K562 (cell line): ENCODE measurements at regions not wholly inside any gene's neighbourhood (a gene's known extent, or its start where the extent isn't known, plus 50 kb on each side); places are given as distances from the start of the nearest gene placed in this dataset.

ENCODE experiments used
- ATAC-seq: fragments of 200-7000 bp; cut with Tn5 transposase; 3 replicates; pipeline ENCODE4 v1.9.1; 2020; ENCODE audit warnings: moderate library complexity
- BruUV-seq: library from RNA; stranded (reverse); fragments of 400-500 nt; replicated peaks from 2 replicates; lab custom pipeline; 2021; lab: Mats Ljungman, UMichigan
- CTCF ChIA-PET: fragments of 300-600 bp; formaldehyde crosslinking; extraction: SDS; loops from one replicate; lab custom pipeline; 2021; ENCODE audit warnings: low intra/inter-chr PET ratio; lab: Yijun Ruan, JAX
- POLR2A ChIA-PET: fragments of 300-600, 350-650 bp; sonication (Branson Sonifier 250); formaldehyde crosslinking; extraction: SDS; loops from one replicate; lab custom pipeline; 2021; ENCODE audit warnings: antibody characterized with exemption, inconsistent platforms; lab: Yijun Ruan, JAX
- DNase-seq, 4 experiments: peaks; one replicate each; pipeline versions ENCODE4 v3.0.0 to v3.0.0-alpha.2; 2011 to 2018; ENCODE audit warnings: low spot score in 3 of 4, mixed read lengths in 3 of 4; ENCODE audit errors: extremely low read depth in 1 of 4
- FAIRE-seq: peaks from 2 replicates; lab custom pipeline; 2011; peaks lifted over from hg19 to GRCh38; lab: Jason Lieb, UNC
- H2AFZ ChIP-seq: 2 replicates; pipeline ENCODE4 v1.6.0; 2011; ENCODE audit warnings: low read depth, low read length, control low read depth, inconsistent platforms
- H3K27ac ChIP-seq: fragments of 200-600 bp; 3 replicates; pipeline ENCODE4 v1.8.0; 2011; ENCODE audit warnings: low read depth, mild to moderate bottlenecking, control low read depth, inconsistent platforms, low read length, moderate library complexity, mixed read lengths; ENCODE audit errors: extremely low read depth
- H3K27me3 ChIP-seq, 2 experiments: fragments of 300-600 bp in 1 of 2; 2 replicates in 1 of 2; 3 replicates in 1 of 2; pipeline versions ENCODE4 v1.6.0 to v1.8.0; 2011; ENCODE audit warnings: inconsistent platforms in 2 of 2, low read length in 2 of 2, mild to moderate bottlenecking in 1 of 2, mixed read lengths in 1 of 2, moderate library complexity in 1 of 2; ENCODE audit not compliant: control insufficient read depth in 2 of 2, insufficient read depth in 2 of 2
- H3K36me3 ChIP-seq: fragments of 300-600 bp; 3 replicates; pipeline ENCODE4 v1.8.0; 2011; ENCODE audit warnings: mild to moderate bottlenecking, low read length, inconsistent platforms; ENCODE audit not compliant: control insufficient read depth, insufficient read depth
- H3K4me1 ChIP-seq, 2 experiments: fragments of 200-600 bp in 1 of 2; replicated peaks in 1 of 2; 2 replicates in 1 of 2; 3 replicates in 1 of 2; pipeline versions ENCODE4 v1.5.1 to v1.8.0; 2011; ENCODE audit warnings: inconsistent platforms in 2 of 2, low read length in 2 of 2, mild to moderate bottlenecking in 1 of 2, mixed read lengths in 1 of 2, moderate library complexity in 1 of 2; ENCODE audit not compliant: control insufficient read depth in 2 of 2, insufficient read depth in 2 of 2
- H3K4me2 ChIP-seq: 2 replicates; pipeline ENCODE4 v1.6.1; 2011; ENCODE audit warnings: low read length, control low read depth, inconsistent platforms, mixed read lengths; ENCODE audit not compliant: insufficient read depth
- H3K4me3 ChIP-seq: fragments of 200-600 bp; sonication (generic), shearing (Covaris generic); 2 replicates; pipeline ENCODE4 v1.5.1; 2016; ENCODE audit warnings: control low read depth, inconsistent platforms
- H3K79me2 ChIP-seq: fragments of 200-600 bp; 3 replicates; pipeline ENCODE4 v1.8.0; 2011; ENCODE audit warnings: low read length, inconsistent platforms; ENCODE audit not compliant: control insufficient read depth, insufficient read depth
- H3K9ac ChIP-seq, 2 experiments: 2 replicates each; pipeline versions ENCODE4 v1.6.0 to v1.6.1; 2011; ENCODE audit warnings: low read depth in 2 of 2, low read length in 2 of 2, control low read depth in 1 of 2, inconsistent platforms in 1 of 2, mild to moderate bottlenecking in 1 of 2, mixed read lengths in 1 of 2; ENCODE audit not compliant: insufficient read depth in 1 of 2
- H3K9me1 ChIP-seq: one replicate; pipeline ENCODE4 v1.6.0; 2011; ENCODE audit warnings: inconsistent platforms, mild to moderate bottlenecking, low read length, moderate library complexity; ENCODE audit not compliant: control insufficient read depth, insufficient read depth
- H3K9me3 ChIP-seq: replicated peaks from 2 replicates; pipeline ENCODE4 v1.5.1; 2011; ENCODE audit warnings: low read depth, low read length, inconsistent platforms; ENCODE audit not compliant: control insufficient read depth, insufficient read depth
- H4K20me1 ChIP-seq: replicated peaks from 2 replicates; pipeline ENCODE4 v1.6.1; 2011; ENCODE audit warnings: low read length, inconsistent platforms, mixed read lengths; ENCODE audit not compliant: control insufficient read depth, insufficient read depth
- ATF3 ChIP-seq, 2 experiments: fragments of 450-650 bp in 1 of 2; sonication (generic) in 1 of 2; formaldehyde crosslinking in 1 of 2; IDR thresholded peaks in 1 of 2; conservative IDR thresholded peaks in 1 of 2; 2 replicates each; pipeline versions ENCODE4 v1.6.1 to v1.8.1; 2016 to 2023; ENCODE audit warnings: mild to moderate bottlenecking in 2 of 2, moderate library complexity in 2 of 2, inconsistent platforms in 1 of 2, missing genetic modification reagents in 1 of 2
- CXXC5 ChIP-seq: fragments of 250-450 bp; sonication (Bioruptor Pico); IDR thresholded peaks from 2 replicates; pipeline ENCODE4 v1.8.0; 2022; ENCODE audit warnings: inconsistent platforms, mild to moderate bottlenecking, moderate library complexity
- FOXP1 ChIP-seq: sonication (generic); formaldehyde crosslinking; IDR thresholded peaks from 2 replicates; pipeline ENCODE4 v1.8.0; 2022; ENCODE audit warnings: mild to moderate bottlenecking, missing genetic modification reagents
- GTF2A2 ChIP-seq: IDR thresholded peaks from 2 replicates; pipeline ENCODE4 v1.6.1; 2016; ENCODE audit warnings: mild to moderate bottlenecking, missing genetic modification characterization, missing compliant biosample characterization
- L3MBTL2 ChIP-seq: fragments of 450-650 bp; IDR thresholded peaks from 2 replicates; pipeline ENCODE4 v1.6.1; 2016; ENCODE audit warnings: mild to moderate bottlenecking, moderate library complexity
- MAFF ChIP-seq: IDR thresholded peaks from 2 replicates; pipeline ENCODE4 v1.6.1; 2012; ENCODE audit warnings: low read length, improper control_type of control experiment
- MBD2 ChIP-seq: sonication (generic); IDR thresholded peaks from 2 replicates; pipeline ENCODE4 v1.6.1; 2016; ENCODE audit warnings: low read depth, borderline replicate concordance
- MIER1 ChIP-seq: fragments of 450-650 bp; IDR thresholded peaks from 2 replicates; pipeline ENCODE4 v1.6.1; 2016; ENCODE audit warnings: antibody characterized with exemption, mild to moderate bottlenecking, low read depth
- ZBTB8A ChIP-seq: fragments of 450-650 bp; IDR thresholded peaks from 2 replicates; pipeline ENCODE4 v1.6.1; 2018; ENCODE audit warnings: mild to moderate bottlenecking, moderate library complexity; ENCODE audit not compliant: partially characterized antibody
- ZNF583 ChIP-seq: fragments of 250-450 bp; sonication (Bioruptor Pico); IDR thresholded peaks from 2 replicates; pipeline ENCODE4 v1.4.0; 2020
- in situ Hi-C: fragments of 300-500 bp; cut with MboI; formaldehyde crosslinking; loops from 4 replicates; pipeline ENCODE4 v1.15.0; 2018; ENCODE audit warnings: inconsistent platforms, mixed read lengths
- intact Hi-C: fragments of 100-400 bp; cut with micrococcal nuclease; formaldehyde crosslinking; loops from 2 replicates; pipeline ENCODE4 v1.14.2; 2022
- TF ChIP-seq, protein P1 (sequence below): fragments of 200-600 bp; sonication (generic); IDR thresholded peaks from one replicate; pipeline ENCODE4 v1.6.1; 2012; ENCODE audit warnings: mild to moderate bottlenecking, low read depth, low read length, inconsistent platforms
- TF ChIP-seq, protein P2 (sequence below): fragments of 250-450 bp; sonication (Bioruptor Pico); IDR thresholded peaks from 2 replicates; pipeline ENCODE4 v1.6.1; 2021; ENCODE audit warnings: mild to moderate bottlenecking

- no peaks in the 10 kb centered on the region for H3K27me3 ChIP-seq
- in situ Hi-C loops (no loop called here), intact Hi-C loops (no loop called here)
- H3K27ac ChIP-seq, result no peak overlapping the region
- no peaks in the 10 kb centered on the region for H3K79me2 ChIP-seq
- no TSS peak for BruUV-seq
- peak overlapping the region; percentile 58 for H2AFZ ChIP-seq
- H4K20me1 ChIP-seq, result no peaks in the 10 kb centered on the region
- H3K4me2 ChIP-seq, result no peak overlapping the region
- H3K9me1 ChIP-seq, result no peaks in the 10 kb centered on the region
- no peaks in the 10 kb centered on the region for H3K9me3 ChIP-seq
- H3K9ac ChIP-seq, result no peak overlapping the region
- ATAC-seq (no peak), DNase-seq (no peak), FAIRE-seq (no peak)
- ChIA-PET POLR2A (interaction anchor here (2.1 kb wide), 1 partner anchor 10 kb away, joined by 11 read pairs; no protein-coding TSS in a partner anchor), CTCF (no interaction called here)
- no peaks in the 10 kb centered on the region; a peak in 2 of 5 replicates for H3K4me1 ChIP-seq
- H3K4me3 ChIP-seq, result no peak overlapping the region
- H3K36me3 ChIP-seq, result no peaks in the 10 kb centered on the region
- TF ChIP-seq GTF2A2 (tag) (no peak), ZNF583 (no peak), CXXC5 (no peak), MIER1 (no peak), FOXP1 (CRISPR knock-in tag) (no peak), L3MBTL2 (no peak), MBD2 (no peak), MAFF (no peak), ATF3 (IDR thresholded peaks at IDR 0.05) (no peak), ATF3 (CRISPR knock-in tag; conservative IDR thresholded peaks at IDR 0.05) (no peak), ZBTB8A (no peak)
- TF ChIP-seq, protein P1, sequence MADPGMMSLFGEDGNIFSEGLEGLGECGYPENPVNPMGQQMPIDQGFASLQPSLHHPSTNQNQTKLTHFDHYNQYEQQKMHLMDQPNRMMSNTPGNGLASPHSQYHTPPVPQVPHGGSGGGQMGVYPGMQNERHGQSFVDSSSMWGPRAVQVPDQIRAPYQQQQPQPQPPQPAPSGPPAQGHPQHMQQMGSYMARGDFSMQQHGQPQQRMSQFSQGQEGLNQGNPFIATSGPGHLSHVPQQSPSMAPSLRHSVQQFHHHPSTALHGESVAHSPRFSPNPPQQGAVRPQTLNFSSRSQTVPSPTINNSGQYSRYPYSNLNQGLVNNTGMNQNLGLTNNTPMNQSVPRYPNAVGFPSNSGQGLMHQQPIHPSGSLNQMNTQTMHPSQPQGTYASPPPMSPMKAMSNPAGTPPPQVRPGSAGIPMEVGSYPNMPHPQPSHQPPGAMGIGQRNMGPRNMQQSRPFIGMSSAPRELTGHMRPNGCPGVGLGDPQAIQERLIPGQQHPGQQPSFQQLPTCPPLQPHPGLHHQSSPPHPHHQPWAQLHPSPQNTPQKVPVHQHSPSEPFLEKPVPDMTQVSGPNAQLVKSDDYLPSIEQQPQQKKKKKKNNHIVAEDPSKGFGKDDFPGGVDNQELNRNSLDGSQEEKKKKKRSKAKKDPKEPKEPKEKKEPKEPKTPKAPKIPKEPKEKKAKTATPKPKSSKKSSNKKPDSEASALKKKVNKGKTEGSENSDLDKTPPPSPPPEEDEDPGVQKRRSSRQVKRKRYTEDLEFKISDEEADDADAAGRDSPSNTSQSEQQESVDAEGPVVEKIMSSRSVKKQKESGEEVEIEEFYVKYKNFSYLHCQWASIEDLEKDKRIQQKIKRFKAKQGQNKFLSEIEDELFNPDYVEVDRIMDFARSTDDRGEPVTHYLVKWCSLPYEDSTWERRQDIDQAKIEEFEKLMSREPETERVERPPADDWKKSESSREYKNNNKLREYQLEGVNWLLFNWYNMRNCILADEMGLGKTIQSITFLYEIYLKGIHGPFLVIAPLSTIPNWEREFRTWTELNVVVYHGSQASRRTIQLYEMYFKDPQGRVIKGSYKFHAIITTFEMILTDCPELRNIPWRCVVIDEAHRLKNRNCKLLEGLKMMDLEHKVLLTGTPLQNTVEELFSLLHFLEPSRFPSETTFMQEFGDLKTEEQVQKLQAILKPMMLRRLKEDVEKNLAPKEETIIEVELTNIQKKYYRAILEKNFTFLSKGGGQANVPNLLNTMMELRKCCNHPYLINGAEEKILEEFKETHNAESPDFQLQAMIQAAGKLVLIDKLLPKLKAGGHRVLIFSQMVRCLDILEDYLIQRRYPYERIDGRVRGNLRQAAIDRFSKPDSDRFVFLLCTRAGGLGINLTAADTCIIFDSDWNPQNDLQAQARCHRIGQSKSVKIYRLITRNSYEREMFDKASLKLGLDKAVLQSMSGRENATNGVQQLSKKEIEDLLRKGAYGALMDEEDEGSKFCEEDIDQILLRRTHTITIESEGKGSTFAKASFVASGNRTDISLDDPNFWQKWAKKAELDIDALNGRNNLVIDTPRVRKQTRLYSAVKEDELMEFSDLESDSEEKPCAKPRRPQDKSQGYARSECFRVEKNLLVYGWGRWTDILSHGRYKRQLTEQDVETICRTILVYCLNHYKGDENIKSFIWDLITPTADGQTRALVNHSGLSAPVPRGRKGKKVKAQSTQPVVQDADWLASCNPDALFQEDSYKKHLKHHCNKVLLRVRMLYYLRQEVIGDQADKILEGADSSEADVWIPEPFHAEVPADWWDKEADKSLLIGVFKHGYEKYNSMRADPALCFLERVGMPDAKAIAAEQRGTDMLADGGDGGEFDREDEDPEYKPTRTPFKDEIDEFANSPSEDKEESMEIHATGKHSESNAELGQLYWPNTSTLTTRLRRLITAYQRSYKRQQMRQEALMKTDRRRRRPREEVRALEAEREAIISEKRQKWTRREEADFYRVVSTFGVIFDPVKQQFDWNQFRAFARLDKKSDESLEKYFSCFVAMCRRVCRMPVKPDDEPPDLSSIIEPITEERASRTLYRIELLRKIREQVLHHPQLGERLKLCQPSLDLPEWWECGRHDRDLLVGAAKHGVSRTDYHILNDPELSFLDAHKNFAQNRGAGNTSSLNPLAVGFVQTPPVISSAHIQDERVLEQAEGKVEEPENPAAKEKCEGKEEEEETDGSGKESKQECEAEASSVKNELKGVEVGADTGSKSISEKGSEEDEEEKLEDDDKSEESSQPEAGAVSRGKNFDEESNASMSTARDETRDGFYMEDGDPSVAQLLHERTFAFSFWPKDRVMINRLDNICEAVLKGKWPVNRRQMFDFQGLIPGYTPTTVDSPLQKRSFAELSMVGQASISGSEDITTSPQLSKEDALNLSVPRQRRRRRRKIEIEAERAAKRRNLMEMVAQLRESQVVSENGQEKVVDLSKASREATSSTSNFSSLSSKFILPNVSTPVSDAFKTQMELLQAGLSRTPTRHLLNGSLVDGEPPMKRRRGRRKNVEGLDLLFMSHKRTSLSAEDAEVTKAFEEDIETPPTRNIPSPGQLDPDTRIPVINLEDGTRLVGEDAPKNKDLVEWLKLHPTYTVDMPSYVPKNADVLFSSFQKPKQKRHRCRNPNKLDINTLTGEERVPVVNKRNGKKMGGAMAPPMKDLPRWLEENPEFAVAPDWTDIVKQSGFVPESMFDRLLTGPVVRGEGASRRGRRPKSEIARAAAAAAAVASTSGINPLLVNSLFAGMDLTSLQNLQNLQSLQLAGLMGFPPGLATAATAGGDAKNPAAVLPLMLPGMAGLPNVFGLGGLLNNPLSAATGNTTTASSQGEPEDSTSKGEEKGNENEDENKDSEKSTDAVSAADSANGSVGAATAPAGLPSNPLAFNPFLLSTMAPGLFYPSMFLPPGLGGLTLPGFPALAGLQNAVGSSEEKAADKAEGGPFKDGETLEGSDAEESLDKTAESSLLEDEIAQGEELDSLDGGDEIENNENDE, result no peak
- TF ChIP-seq, protein P2, sequence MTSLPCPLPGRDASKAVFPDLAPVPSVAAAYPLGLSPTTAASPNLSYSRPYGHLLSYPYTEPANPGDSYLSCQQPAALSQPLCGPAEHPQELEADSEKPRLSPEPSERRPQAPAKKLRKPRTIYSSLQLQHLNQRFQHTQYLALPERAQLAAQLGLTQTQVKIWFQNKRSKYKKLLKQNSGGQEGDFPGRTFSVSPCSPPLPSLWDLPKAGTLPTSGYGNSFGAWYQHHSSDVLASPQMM (CRISPR knock-in tag), result no peak
Measured at GRCh38 chr2:144572977-144573376, 53.1 kb upstream of the ZEB2 start.
